Choroid plexus epithelial cell (primary cell): ENCODE measurements at regions not wholly inside any gene's neighbourhood (a gene's known extent, or its start where the extent isn't known, plus 50 kb on each side); places are given as distances from the start of the nearest gene placed in this dataset.

Experiments used
- DNase-seq: peaks from one replicate; pipeline ENCODE4 v3.0.0-alpha.2; 2010; ENCODE audit warnings: low read depth
- H3K4me3 ChIP-seq: 2 replicates; pipeline ENCODE4 v1.5.1; 2011; ENCODE audit warnings: low read depth, mild to moderate bottlenecking, control low read depth, low read length, moderate library complexity
- TF ChIP-seq, protein P1 (sequence below): conservative IDR thresholded peaks from 2 replicates; pipeline ENCODE4 v1.5.1; 2011; ENCODE audit warnings: low read depth, mild to moderate bottlenecking, control low read depth, inconsistent platforms, low read length, moderate library complexity

DNA sequence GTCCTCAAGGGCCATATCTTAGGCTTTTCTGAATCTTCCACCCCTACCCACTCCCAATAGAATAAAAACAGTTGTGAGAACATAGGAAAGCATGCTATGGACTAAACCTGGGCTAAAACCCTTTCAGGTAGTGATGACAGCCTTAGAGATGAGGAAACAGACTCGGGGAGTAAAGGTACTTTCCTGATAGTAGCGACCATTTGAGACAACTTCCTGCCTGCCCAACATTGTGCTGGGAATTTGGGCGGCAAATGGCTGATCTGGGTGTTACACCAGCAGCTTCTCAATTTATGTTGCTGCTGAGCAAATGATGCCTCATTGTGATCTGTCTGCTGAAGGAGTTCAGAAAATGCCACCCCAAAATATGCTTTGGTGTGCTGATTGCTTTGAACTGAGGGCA, 66.6 kb downstream of the TMEM17 start:
- TF ChIP-seq, protein P1, sequence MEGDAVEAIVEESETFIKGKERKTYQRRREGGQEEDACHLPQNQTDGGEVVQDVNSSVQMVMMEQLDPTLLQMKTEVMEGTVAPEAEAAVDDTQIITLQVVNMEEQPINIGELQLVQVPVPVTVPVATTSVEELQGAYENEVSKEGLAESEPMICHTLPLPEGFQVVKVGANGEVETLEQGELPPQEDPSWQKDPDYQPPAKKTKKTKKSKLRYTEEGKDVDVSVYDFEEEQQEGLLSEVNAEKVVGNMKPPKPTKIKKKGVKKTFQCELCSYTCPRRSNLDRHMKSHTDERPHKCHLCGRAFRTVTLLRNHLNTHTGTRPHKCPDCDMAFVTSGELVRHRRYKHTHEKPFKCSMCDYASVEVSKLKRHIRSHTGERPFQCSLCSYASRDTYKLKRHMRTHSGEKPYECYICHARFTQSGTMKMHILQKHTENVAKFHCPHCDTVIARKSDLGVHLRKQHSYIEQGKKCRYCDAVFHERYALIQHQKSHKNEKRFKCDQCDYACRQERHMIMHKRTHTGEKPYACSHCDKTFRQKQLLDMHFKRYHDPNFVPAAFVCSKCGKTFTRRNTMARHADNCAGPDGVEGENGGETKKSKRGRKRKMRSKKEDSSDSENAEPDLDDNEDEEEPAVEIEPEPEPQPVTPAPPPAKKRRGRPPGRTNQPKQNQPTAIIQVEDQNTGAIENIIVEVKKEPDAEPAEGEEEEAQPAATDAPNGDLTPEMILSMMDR: no peak
- DNase-seq: no peak
- no peak overlapping the region for H3K4me3 ChIP-seq

DNA sequence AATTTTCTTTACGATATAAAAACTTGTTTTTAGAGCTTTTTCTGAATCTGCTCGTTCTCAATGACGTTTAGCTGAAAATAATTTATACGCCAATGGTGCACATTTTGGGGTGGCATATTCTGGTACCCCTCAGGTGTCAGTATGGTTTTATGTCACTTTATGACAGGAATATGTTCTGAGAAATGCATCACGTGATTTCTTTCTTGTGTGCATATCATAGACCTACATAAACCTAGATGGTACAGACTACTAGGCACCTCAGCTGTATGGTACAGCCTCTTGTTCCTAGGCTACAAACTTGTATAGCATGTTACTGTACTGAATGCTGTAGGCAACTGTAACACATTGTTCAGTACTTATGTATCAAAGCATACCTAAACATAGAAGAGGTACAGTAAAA, 68.2 kb downstream of the TMEM17 start:
- TF ChIP-seq, protein P1: no peak
- H3K4me3 ChIP-seq: no peak overlapping the region
- no peak for DNase-seq

DNA sequence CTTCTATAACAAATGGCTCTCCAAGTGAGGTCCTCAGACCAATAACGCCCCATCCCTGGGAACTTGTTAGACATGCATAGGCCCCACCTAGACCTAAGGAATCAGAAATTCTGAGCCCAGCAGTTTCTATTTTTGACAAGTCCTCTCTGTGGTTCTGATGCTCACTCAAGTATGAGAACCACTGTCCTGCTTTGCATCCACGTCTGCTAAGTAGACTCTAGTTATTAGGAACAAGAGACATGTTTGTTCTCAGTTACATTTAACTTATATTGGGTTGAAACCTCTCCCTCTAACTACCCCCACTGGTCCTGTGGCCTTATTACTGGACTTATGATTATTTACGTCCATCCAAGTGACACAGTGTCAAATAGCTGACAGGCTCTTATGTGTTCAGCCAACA, 70.3 kb downstream of the TMEM17 start:
- no peak for DNase-seq
- TF ChIP-seq, protein P1: no peak
- no peak overlapping the region for H3K4me3 ChIP-seq

DNA sequence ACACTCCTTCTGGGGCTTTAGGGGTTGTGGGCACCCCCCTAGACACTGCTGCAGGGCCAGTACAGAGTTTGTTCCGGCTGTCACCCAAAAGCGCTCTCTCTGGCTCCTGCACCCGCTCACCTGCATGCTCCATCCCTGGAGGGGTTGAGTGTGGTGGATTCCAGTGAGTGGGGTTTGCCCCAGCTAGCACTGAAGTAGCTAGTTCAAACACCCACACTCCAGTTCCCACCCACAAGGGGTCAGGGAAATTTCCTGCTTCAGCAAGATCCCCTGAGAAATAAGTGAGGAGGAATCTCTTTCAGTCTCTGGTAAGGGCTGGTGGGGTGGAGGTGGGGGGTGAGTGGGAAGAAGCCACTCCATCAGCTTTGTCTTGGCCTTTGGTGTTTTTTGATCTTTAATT, 73.6 kb downstream of the TMEM17 start:
- DNase-seq: no peak
- TF ChIP-seq, protein P1: no peak
- no peak overlapping the region for H3K4me3 ChIP-seq

DNA sequence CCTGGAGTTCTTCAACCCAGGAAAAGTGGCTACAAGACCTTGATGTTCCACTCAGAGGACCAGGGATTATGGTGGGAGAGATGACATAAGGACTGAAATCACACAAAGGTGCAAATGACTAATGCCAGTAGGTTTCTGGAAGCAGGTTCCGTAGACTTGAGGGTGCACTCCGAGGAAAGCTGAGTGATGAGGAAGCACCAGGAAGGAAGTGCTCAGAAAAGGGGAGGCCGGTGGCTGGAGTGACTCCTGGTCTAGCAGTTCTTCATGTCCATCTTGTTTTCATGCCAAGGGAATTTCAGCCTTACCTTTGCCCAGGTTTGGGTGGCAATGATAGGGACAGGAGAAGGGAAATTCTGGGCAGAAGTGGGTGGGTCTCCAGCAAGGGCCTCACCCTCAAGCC, 74.5 kb downstream of the TMEM17 start:
- TF ChIP-seq, protein P1: no peak
- no peak overlapping the region for H3K4me3 ChIP-seq
- DNase-seq: no peak

DNA sequence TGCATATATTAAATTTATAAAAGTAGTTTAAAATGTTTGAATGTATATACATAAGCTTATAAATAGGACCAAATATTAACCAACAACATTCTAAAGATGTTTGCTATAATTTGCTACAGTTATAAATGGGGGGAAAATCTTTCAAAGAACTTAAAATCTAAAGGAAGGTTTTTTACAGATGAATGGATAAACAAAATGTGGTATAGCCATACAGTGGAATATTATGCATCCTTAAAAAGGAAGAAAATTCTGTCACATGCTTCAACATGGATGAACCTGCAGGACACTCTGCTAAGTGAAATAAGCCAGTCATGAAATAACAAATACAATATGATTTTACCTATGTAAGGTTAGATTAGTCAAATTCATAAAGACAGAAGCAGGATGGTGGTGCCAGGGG, 75.8 kb downstream of the TMEM17 start:
- H3K4me3 ChIP-seq: no peak overlapping the region
- TF ChIP-seq, protein P1: no peak
- DNase-seq: no peak

DNA sequence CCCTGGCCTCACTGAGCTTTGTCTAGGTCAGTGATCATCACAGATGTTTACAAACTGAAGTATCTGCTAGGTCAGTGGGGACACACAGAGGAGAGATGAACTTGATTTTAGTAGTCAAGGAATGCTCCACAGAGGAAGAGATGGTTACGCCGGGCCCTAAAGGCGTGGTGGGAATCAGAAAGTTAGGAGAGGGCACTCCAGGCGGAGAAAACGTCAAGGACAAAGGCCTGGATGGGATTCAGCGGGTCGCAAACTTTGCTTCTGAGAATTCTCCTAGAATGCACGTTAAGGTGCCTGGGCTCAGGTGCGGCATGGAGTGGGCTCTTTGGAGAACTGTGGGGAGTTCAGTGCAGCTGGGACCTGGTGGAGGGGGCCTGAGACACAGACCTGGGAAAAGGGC, 78.8 kb downstream of the TMEM17 start:
- no peak for DNase-seq
- TF ChIP-seq, protein P1: no peak
- no peak overlapping the region for H3K4me3 ChIP-seq
